ENCODE measurements at regions not wholly inside any gene's neighbourhood (a gene's known extent, or its start where the extent isn't known, plus 50 kb on each side); places are given as distances from the start of the nearest gene placed in this dataset.

DNA sequence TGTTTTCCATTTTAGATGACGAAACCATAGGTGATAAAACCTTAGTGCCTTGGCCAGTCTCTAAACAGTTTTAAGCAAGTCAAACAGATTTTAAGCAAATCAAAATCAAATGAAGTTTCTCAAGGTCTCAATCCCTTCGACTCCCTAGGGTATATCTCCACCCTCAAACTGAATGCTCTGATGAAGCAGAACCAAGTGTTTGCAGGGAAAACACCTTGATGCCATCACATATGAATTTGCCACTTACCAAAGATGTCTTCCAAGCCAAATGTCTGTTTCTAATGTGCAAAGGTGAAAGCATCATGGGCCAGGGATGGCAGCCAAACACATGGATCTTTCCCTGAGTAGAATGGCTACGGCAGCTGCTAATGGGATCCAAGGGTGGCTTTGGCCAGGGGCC, 116.4 kb upstream of the COP1 start:
- TF ChIP-seq, protein P1, sequence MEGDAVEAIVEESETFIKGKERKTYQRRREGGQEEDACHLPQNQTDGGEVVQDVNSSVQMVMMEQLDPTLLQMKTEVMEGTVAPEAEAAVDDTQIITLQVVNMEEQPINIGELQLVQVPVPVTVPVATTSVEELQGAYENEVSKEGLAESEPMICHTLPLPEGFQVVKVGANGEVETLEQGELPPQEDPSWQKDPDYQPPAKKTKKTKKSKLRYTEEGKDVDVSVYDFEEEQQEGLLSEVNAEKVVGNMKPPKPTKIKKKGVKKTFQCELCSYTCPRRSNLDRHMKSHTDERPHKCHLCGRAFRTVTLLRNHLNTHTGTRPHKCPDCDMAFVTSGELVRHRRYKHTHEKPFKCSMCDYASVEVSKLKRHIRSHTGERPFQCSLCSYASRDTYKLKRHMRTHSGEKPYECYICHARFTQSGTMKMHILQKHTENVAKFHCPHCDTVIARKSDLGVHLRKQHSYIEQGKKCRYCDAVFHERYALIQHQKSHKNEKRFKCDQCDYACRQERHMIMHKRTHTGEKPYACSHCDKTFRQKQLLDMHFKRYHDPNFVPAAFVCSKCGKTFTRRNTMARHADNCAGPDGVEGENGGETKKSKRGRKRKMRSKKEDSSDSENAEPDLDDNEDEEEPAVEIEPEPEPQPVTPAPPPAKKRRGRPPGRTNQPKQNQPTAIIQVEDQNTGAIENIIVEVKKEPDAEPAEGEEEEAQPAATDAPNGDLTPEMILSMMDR (IDR thresholded peaks at IDR 0.05; ENCODE audit: low read length): no peak
- no peak for TF ChIP-seq EZH2 (optimal IDR thresholded peaks at IDR 0.05; ENCODE audit: low read depth, low read length)

Data from MM.1S (cell line).